Heart left ventricle (tissue), 16 donors: ENCODE measurements at regions not wholly inside any gene's neighbourhood (a gene's known extent, or its start where the extent isn't known, plus 50 kb on each side); places are given as distances from the start of the nearest gene placed in this dataset.

ENCODE experiments used
- ATAC-seq, 4 donors: fragments of 200-7000 bp; cut with Tn5 transposase; one replicate each; pipeline ENCODE4 v1.9.1; 2020 to 2022; ENCODE audit warnings: moderate library complexity in 4 of 4, mild to moderate bottlenecking in 3 of 4, moderate number of reproducible peaks in 1 of 4
- DNase-seq, 5 donors: peaks; one replicate each; pipeline ENCODE4 v3.0.0-alpha.2; 2020
- H3K27ac ChIP-seq, 12 donors: fragments of 200-600 bp; sonication (generic) in 4 of 12; one replicate each; pipeline versions ENCODE4 v1.5.0 to v1.8.0; 2016 to 2022; ENCODE audit warnings: mild to moderate bottlenecking in 2 of 12
- H3K27me3 ChIP-seq, 9 donors: fragments of 200-600 bp; sonication (generic) in 2 of 9; one replicate each; pipeline versions ENCODE4 v1.5.1 to v1.8.0; 2016 to 2022; ENCODE audit warnings: mild to moderate bottlenecking in 3 of 9
- H3K36me3 ChIP-seq, 9 donors: fragments of 200-600 bp; sonication (generic) in 2 of 9; one replicate each; pipeline versions ENCODE4 v1.5.0 to v1.8.0; 2018 to 2022; ENCODE audit warnings: mild to moderate bottlenecking in 2 of 9
- H3K4me1 ChIP-seq, 12 donors: fragments of 200-600 bp; sonication (generic) in 4 of 12; one replicate each; pipeline versions ENCODE4 v1.5.0 to v1.8.0; 2016 to 2022; ENCODE audit warnings: mild to moderate bottlenecking in 3 of 12
- H3K4me3 ChIP-seq, 12 donors: fragments of 200-600 bp; sonication (generic) in 4 of 12; one replicate each; pipeline versions ENCODE4 v1.5.0 to v1.8.0; 2017 to 2022; ENCODE audit warnings: mild to moderate bottlenecking in 9 of 12, moderate library complexity in 4 of 12
- H3K9me3 ChIP-seq, 12 donors: fragments of 200-600 bp; sonication (generic) in 4 of 12; one replicate each; pipeline versions ENCODE4 v1.5.0 to v1.8.0; 2016 to 2022; ENCODE audit warnings: mild to moderate bottlenecking in 1 of 12
- CTCF ChIP-seq, 12 donors: fragments of 200-600 bp; sonication (generic) in 4 of 12; IDR thresholded peaks; one replicate each; pipeline versions ENCODE4 v1.5.0 to v1.8.0; 2018 to 2022; ENCODE audit warnings: antibody characterized with exemption in 12 of 12, mild to moderate bottlenecking in 5 of 12
- POLR2A ChIP-seq, 2 donors: fragments of 450-650 bp; IDR thresholded peaks; one replicate each; pipeline ENCODE4 v1.6.1; 2017; ENCODE audit warnings: antibody characterized with exemption in 2 of 2, mild to moderate bottlenecking in 2 of 2, moderate library complexity in 2 of 2
- WGBS, 4 donors: extraction: QIAGEN DNeasy Blood & Tissue Kit in 2 of 4; methylation state at CpG; one replicate each; pipeline versions ENCODE4 v1.1.5 to v1.1.7; 2013 to 2018; 5-methylcytosine and 5-hydroxymethylcytosine counted together
- intact Hi-C, 10 donors: fragments of 100-400 bp; cut with DNase I; formaldehyde crosslinking; loops; one replicate each; pipeline versions ENCODE4 v1.11.1 to v1.14.2; 2022
- donor health status: ischemic (EF 13 %, LVEDD 7.1; RV severe dilation, severe dysfunction).
- donor health status: healthy with polysubstance abuse.
- donor health status: DM: no; HTN: yes; CAD: no.
- donor health status: DM: no; HTN: no; CAD: no.
- donor health status: ischemic (EF 25% LVEDD 6.9; RV normal size, moderate dysfunction).
- donor health status: ischemic (EF 25% LVEDD 5.7; RV mildly dilated, moderate dysfunction).
- donor health status: healthy.
- donor health status: DM: yes; HTN: yes; CAD: no.
- donor health status: ischemic (EF 35%, LVEDD 5.7; RV mildly dilated, moderate dysfunction).
- donor health status: nonischemic (EF 11% LVEDD 7.7; RV severe dilation, severe dysfunction).
- donor health status: DM: yes; HTN: yes; CAD: no.
- donor health status: PGD.
- donor health status: ischemic (EF 29% LVEDD 5.4; RV normal size, mild dysfunction).
- donor health status: nonischemic (EF 23%, LVEDD 6.1; RV moderate dilation, normal function).

GRCh38 chr2:53575721-53576124 lies 191.9 kb upstream of the CHAC2 start:
- peak overlapping the region in 3 of 12 donors; percentile 4 to 38 (median 7) for H3K4me3 ChIP-seq
- no peaks in the 10 kb centered on the region for H3K27me3 ChIP-seq
- peak in 2 of 4 donors; percentile 39 to 60 for ATAC-seq
- no peaks in the 10 kb centered on the region for H3K9me3 ChIP-seq
- peak overlapping the region in 5 of 12 donors; percentile 14 to 29 (median 19) for H3K27ac ChIP-seq
- TF ChIP-seq CTCF (IDR thresholded peaks at IDR 0.05) (no peak), POLR2A (IDR thresholded peaks at IDR 0.05) (no peak)
- DNase-seq: peak in 1 of 5 donors; percentile 37
- peaks cover 0 to 5% (median 0%) of the 10 kb centered on the region in 12 donors for H3K4me1 ChIP-seq
- H3K36me3 ChIP-seq: no peaks in the 10 kb centered on the region
- intact Hi-C loops: no loop called here
- 69 to 72% (median 70%) methylated on average over 6 of the region's 6 CpGs for WGBS, 4 donors

DNA sequence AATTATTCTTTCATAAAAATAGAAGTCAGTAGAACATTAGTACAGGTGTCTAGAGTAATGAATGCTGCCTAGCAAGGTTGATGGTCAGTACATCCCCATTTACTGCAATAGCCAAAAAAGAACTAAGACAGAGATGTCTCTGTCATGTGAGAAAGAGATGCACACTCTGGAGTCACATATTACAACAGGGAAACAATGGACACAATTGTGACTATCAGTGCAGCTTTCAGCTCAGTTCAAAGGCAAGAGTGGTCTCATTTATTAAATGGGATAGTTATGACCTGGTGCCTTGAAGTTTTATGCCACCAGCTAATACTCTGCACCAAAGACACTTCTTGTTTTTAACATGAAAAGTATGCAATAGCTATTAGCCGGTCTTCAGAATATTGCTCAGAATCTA lies 194.9 kb upstream of the CHAC2 start:
- H3K4me1 ChIP-seq: peaks cover 0 to 5% (median 0%) of the 10 kb centered on the region in 12 donors
- H3K9me3 ChIP-seq: no peaks in the 10 kb centered on the region
- WGBS, 4 donors: 91 to 97% (median 95%) methylated on average over 1 of the region's 1 CpG
- no peak for TF ChIP-seq POLR2A (IDR thresholded peaks at IDR 0.05)
- no peak for TF ChIP-seq CTCF (IDR thresholded peaks at IDR 0.05)
- no peak for DNase-seq
- intact Hi-C loops: no loop called here
- H3K4me3 ChIP-seq: no peak overlapping the region
- no peak for ATAC-seq
- H3K27me3 ChIP-seq: no peaks in the 10 kb centered on the region
- H3K27ac ChIP-seq: no peak overlapping the region
- no peaks in the 10 kb centered on the region for H3K36me3 ChIP-seq

DNA sequence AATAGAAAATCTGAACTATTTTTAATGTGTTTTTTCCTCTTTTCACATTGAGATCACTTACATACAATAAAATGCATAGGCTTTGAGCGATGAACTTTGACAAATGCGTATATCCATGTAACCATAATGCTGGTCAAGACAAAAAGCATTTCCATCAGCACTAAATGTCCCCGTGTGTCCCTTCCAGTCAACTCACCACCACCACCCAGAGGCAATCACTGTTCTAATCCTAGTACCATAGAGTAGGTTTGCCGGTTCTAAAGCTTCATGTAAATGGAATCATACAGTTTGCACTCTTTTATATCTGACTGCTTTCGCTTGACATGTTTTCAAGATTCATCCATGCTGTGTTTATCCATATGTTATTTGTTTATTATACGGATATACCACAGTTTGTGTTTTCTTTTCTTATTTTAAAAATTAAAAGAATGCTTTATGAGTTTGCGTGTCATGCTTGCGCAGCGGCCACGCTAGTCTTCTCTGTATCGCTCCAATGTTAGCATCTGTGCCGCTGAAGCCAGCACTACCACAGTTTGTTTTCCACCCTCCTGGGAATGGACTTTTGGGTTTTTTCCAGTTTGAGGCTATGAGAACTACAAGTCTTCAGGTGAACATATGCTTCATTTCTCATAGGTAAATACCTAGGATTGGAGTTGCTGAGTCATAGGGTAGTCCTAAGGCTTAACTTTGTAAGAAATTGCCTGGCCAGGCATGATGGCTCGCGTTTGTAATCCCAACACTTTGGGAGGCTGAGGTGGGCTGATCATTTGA lies 197.5 kb upstream of the CHAC2 start:
- DNase-seq (no peak), ATAC-seq (no peak)
- no peak overlapping the region for H3K4me3 ChIP-seq
- no peaks in the 10 kb centered on the region for H3K9me3 ChIP-seq
- 91 to 94% (median 92%) methylated on average over 14 of the region's 14 CpGs for WGBS, 4 donors
- TF ChIP-seq POLR2A (IDR thresholded peaks at IDR 0.05): no peak
- peak in 1 of 12 donors; percentile 16 for TF ChIP-seq CTCF (IDR thresholded peaks at IDR 0.05)
- H3K27ac ChIP-seq: no peak overlapping the region
- H3K36me3 ChIP-seq: no peaks in the 10 kb centered on the region
- no peaks in the 10 kb centered on the region for H3K27me3 ChIP-seq
- intact Hi-C loops: no loop called here
- no peaks in the 10 kb centered on the region for H3K4me1 ChIP-seq

DNA sequence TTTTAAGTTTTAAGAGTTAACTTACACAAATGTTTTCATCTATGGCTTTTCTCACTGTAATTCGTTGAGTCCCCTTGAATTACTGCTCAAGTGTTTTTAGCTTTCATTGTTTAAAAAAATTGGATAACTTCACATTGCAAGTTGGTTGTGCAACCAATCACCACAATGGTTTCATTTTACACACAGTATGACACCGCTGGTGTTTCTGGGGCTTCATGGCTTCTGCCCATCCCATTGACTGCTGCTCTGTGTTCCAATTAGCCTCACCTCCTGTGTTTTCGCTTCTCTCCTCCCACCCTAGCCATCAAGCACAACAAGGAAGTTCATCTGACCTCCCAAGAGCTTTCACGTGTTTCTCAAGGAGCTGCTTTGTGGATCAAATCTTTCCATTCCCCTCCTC lies 199.1 kb upstream of the CHAC2 start:
- Histone ChIP-seq H3K9me3 (no peaks in the 10 kb centered on the region), H3K27ac (no peak overlapping the region), H3K27me3 (no peaks in the 10 kb centered on the region), H3K4me1 (no peaks in the 10 kb centered on the region), H3K4me3 (no peak overlapping the region), H3K36me3 (no peaks in the 10 kb centered on the region)
- no peak for ATAC-seq
- 64 to 75% (median 67%) methylated on average over 4 of the region's 4 CpGs for WGBS, 4 donors
- no peak for DNase-seq
- TF ChIP-seq CTCF (IDR thresholded peaks at IDR 0.05): no peak
- TF ChIP-seq POLR2A (IDR thresholded peaks at IDR 0.05): no peak
- intact Hi-C loops: no loop called here
